BLaER1 (cell line): ENCODE measurements at regions not wholly inside any gene's neighbourhood (a gene's known extent, or its start where the extent isn't known, plus 50 kb on each side); places are given as distances from the start of the nearest gene placed in this dataset.
"Not testable (repeated sequence)": the region's sequence is repeated elsewhere in the genome, so short reads cannot be mapped to it uniquely, and the experiment has no call there.

Experiments used
- H3K27ac ChIP-seq: shearing (Covaris generic); formaldehyde crosslinking; 2 replicates; pipeline ENCODE4 v1.8.1; 2022
- H3K27me3 ChIP-seq: shearing (Covaris generic); formaldehyde crosslinking; 2 replicates; pipeline ENCODE4 v1.8.1; 2022
- H3K36me3 ChIP-seq: shearing (Covaris generic); formaldehyde crosslinking; 2 replicates; pipeline ENCODE4 v1.8.1; 2022
- H3K4me1 ChIP-seq: shearing (Covaris generic); formaldehyde crosslinking; 2 replicates; pipeline ENCODE4 v1.8.1; 2022
- H3K4me2 ChIP-seq: shearing (Covaris generic); formaldehyde crosslinking; 2 replicates; pipeline ENCODE4 v1.8.1; 2022
- H3K4me3 ChIP-seq: shearing (Covaris generic); formaldehyde crosslinking; 2 replicates; pipeline ENCODE4 v1.8.1; 2022
- H3K9ac ChIP-seq: shearing (Covaris generic); formaldehyde crosslinking; 2 replicates; pipeline ENCODE4 v1.8.1; 2022
- H3K9me3 ChIP-seq: shearing (Covaris generic); formaldehyde crosslinking; 2 replicates; pipeline ENCODE4 v1.8.1; 2022
- H4K20me1 ChIP-seq: shearing (Covaris generic); formaldehyde crosslinking; 2 replicates; pipeline ENCODE4 v1.8.1; 2022
- Cebpa-rat ChIP-seq: shearing (Covaris generic); IDR thresholded peaks from 2 replicates; pipeline ENCODE4 v1.8.1; 2022

GRCh38 chr4:141467225-141467624 is 169.2 kb upstream of the IL15 start:
- Histone ChIP-seq H3K27me3 (no peaks in the 10 kb centered on the region), H3K4me3 (no peak overlapping the region), H3K36me3 (no peaks in the 10 kb centered on the region), H4K20me1 (no peaks in the 10 kb centered on the region), H3K9me3 (no peaks in the 10 kb centered on the region), H3K4me2 (no peak overlapping the region), H3K9ac (no peak overlapping the region), H3K27ac (no peak overlapping the region), H3K4me1 (no peaks in the 10 kb centered on the region)
- no peak for TF ChIP-seq Cebpa-rat

GRCh38 chr4:141469392-141469791 is 167.0 kb upstream of the IL15 start:
- Histone ChIP-seq H4K20me1 (no peaks in the 10 kb centered on the region), H3K4me1 (no peaks in the 10 kb centered on the region), H3K36me3 (no peaks in the 10 kb centered on the region), H3K27ac (no peak overlapping the region), H3K9me3 (no peaks in the 10 kb centered on the region), H3K9ac (no peak overlapping the region), H3K4me3 (no peak overlapping the region), H3K4me2 (no peak overlapping the region), H3K27me3 (no peaks in the 10 kb centered on the region)
- no peak for TF ChIP-seq Cebpa-rat

- TF ChIP-seq Cebpa-rat, result no peak
- Histone ChIP-seq H3K4me2 (no peak overlapping the region), H3K9me3 (no peaks in the 10 kb centered on the region), H3K4me3 (no peak overlapping the region), H3K4me1 (no peaks in the 10 kb centered on the region), H4K20me1 (no peaks in the 10 kb centered on the region), H3K27ac (no peak overlapping the region), H3K27me3 (no peaks in the 10 kb centered on the region), H3K36me3 (no peaks in the 10 kb centered on the region), H3K9ac (no peak overlapping the region)
These were observed 163.3 kb upstream of the IL15 start for GRCh38 chr4:141473026-141473540.

- Histone ChIP-seq H3K4me3 (no peak overlapping the region), H3K4me2 (no peak overlapping the region), H3K36me3 (no peaks in the 10 kb centered on the region), H3K4me1 (no peaks in the 10 kb centered on the region), H4K20me1 (no peaks in the 10 kb centered on the region), H3K9me3 (peaks cover 1% of the 10 kb centered on the region; the same call in 1 of the 2 replicates), H3K9ac (no peak overlapping the region), H3K27me3 (no peaks in the 10 kb centered on the region), H3K27ac (no peak overlapping the region)
- no peak for TF ChIP-seq Cebpa-rat
These were observed 162.4 kb upstream of the IL15 start for GRCh38 chr4:141473952-141474351.

- peaks cover 40% of the 10 kb centered on the region for H3K9me3 ChIP-seq
- TF ChIP-seq Cebpa-rat, result no peak
- no peak overlapping the region for H3K4me2 ChIP-seq
These were observed 155.4 kb upstream of the IL15 start for GRCh38 chr4:141480950-141481349.

GRCh38 chr4:141484298-141484697 is 152.1 kb upstream of the IL15 start:
- peaks cover 13% of the 10 kb centered on the region; the same call in 1 of the 2 replicates for H3K4me1 ChIP-seq
- H3K9me3 ChIP-seq, result peaks cover 48% of the 10 kb centered on the region
- H3K4me3 ChIP-seq, H4K20me1 ChIP-seq, H3K27me3 ChIP-seq, H3K27ac ChIP-seq, H3K36me3 ChIP-seq, H3K9ac ChIP-seq: not testable (repeated sequence)
- H3K4me2 ChIP-seq, result peak overlapping the region; percentile 59

More at GRCh38 chr4:141480950-141481349, 155.4 kb upstream of the IL15 start:
- no peak overlapping the region for H3K4me3 ChIP-seq
- no peak overlapping the region for H3K27ac ChIP-seq
- H3K4me1 ChIP-seq, result peaks cover 13% of the 10 kb centered on the region; the same call in 1 of the 2 replicates
- no peak overlapping the region for H3K9ac ChIP-seq
- H4K20me1 ChIP-seq, result no peaks in the 10 kb centered on the region
- no peaks in the 10 kb centered on the region for H3K27me3 ChIP-seq
- H3K36me3 ChIP-seq, result 0 out of 2 replicates have a peak, but pooled peaks cover 4% of the 10 kb centered on the region

GRCh38 chr4:141486375-141486997 is 149.9 kb upstream of the IL15 start:
- H3K36me3 ChIP-seq, result 0 out of 2 replicates have a peak, but pooled peaks cover 3% of the 10 kb centered on the region
- H3K27me3 ChIP-seq, result no peaks in the 10 kb centered on the region
- no peak overlapping the region for H3K4me2 ChIP-seq
- H3K9me3 ChIP-seq, result peaks cover 34% of the 10 kb centered on the region
- peaks cover 13% of the 10 kb centered on the region; the same call in 1 of the 2 replicates for H3K4me1 ChIP-seq
- H3K9ac ChIP-seq, result no peak overlapping the region
- no peak overlapping the region for H3K27ac ChIP-seq
- no peak for TF ChIP-seq Cebpa-rat
- H4K20me1 ChIP-seq, result no peaks in the 10 kb centered on the region
- no peak overlapping the region for H3K4me3 ChIP-seq

- Histone ChIP-seq H3K36me3 (no peaks in the 10 kb centered on the region), H3K9me3 (no peaks in the 10 kb centered on the region), H4K20me1 (no peaks in the 10 kb centered on the region), H3K9ac (no peak overlapping the region), H3K27me3 (no peaks in the 10 kb centered on the region), H3K4me1 (peaks cover 18% of the 10 kb centered on the region), H3K4me3 (no peak overlapping the region), H3K4me2 (no peak overlapping the region), H3K27ac (no peak overlapping the region)
- TF ChIP-seq Cebpa-rat, result no peak
These were observed 138.8 kb upstream of the IL15 start for GRCh38 chr4:141497627-141498026.

- H4K20me1 ChIP-seq, result no peaks in the 10 kb centered on the region
- H3K27ac ChIP-seq, result no peak overlapping the region
- H3K27me3 ChIP-seq, result no peaks in the 10 kb centered on the region
- no peaks in the 10 kb centered on the region for H3K9me3 ChIP-seq
- no peak for TF ChIP-seq Cebpa-rat
- no peak overlapping the region for H3K4me3 ChIP-seq
- H3K9ac ChIP-seq, result no peak overlapping the region
- H3K4me2 ChIP-seq, result no peak overlapping the region
- no peaks in the 10 kb centered on the region for H3K36me3 ChIP-seq
- peaks cover 23% of the 10 kb centered on the region for H3K4me1 ChIP-seq
These were observed 137.0 kb upstream of the IL15 start for GRCh38 chr4:141499261-141499853.

GRCh38 chr4:141501395-141501794 is 135.0 kb upstream of the IL15 start:
- no peak overlapping the region for H3K9ac ChIP-seq
- no peak for TF ChIP-seq Cebpa-rat
- H3K4me1 ChIP-seq, result peaks cover 23% of the 10 kb centered on the region
- H3K27me3 ChIP-seq, result no peaks in the 10 kb centered on the region
- no peaks in the 10 kb centered on the region for H3K9me3 ChIP-seq
- H3K4me3 ChIP-seq, result no peak overlapping the region
- no peaks in the 10 kb centered on the region for H3K36me3 ChIP-seq
- no peaks in the 10 kb centered on the region for H4K20me1 ChIP-seq
- no peak overlapping the region for H3K27ac ChIP-seq
- peak overlapping the region; percentile 24; the same call in 1 of the 2 replicates for H3K4me2 ChIP-seq
